ENCODE measurements at regions not wholly inside any gene's neighbourhood (a gene's known extent, or its start where the extent isn't known, plus 50 kb on each side); places are given as distances from the start of the nearest gene placed in this dataset.

DNA sequence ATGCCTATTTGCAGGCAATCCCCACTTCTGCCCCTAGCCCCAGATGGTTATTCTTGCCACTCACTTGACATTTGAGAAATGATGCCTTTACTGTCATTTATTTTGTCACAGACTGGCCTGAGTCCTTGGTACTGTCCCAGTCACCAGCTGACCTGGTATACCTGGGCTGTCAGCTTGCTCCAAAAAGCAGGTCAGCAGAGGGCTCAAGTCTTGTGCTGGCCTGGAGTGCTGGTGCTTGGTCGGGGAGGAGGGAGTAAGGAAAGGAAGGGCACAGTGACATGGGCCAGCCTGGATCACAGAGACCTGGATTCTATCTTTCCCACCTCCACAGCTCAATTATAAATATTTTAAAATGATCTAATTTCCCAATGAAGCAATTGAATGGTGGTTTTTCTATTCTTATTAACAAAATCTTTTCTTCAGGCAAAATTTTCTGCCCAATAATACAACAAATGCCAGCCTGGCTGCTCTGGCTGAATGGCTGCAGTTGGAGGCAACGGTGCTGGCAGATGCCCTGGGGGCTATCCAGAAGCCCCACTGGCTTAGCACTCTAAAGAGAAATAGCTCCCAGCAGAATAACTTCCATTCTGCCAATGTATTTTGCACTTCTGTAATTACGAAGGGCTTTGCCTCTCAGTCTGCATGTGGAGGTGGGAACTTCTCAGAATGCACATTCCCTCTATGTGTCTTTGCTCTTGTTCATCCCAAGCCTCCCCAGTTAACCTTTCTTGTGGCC lies 160.6 kb downstream of the GADD45G start:
- no peak for DNase-seq (ENCODE audit: low read depth in 2 of 2, low spot score in 1 of 2)

DNA sequence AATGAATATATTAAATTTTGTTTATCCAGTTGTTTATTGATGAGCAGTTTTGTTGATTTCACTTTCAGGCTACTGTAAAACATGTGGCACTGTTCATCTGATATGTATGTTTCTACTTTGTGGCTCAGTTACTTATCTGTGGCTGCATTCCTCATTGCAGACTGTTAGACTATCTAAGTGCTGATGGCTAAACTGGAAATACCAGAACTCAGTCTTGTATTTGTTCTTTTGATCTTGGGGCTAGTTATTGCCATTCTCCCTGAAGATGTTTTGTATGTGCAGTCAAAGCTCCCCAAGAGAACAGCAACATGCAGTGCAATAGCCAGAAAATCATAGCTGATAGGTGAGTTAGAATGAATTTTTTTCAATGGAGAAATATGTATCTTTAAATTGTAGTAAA lies 162.2 kb downstream of the GADD45G start:
- no peak for DNase-seq (ENCODE audit: low read depth in 2 of 2, low spot score in 1 of 2)

DNA sequence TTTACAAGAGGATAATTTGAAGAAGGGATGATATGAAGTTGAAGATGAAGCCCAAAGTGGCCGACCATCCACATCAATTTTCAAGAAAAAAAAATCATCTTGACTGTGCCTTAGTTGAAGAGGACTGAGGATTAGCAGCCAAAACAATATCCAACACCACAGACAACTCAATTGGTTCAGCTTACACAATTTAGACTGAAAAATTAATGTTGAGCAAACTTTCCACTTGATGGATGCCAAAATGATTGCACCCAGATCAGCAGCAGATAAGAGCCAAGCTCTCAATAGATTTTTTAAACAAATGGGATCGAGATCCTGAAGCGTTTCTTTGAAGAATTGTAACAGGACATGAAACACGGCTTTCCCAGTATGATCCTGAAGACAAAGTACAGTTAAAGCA lies 163.2 kb downstream of the GADD45G start:
- DNase-seq (ENCODE audit: low read depth in 2 of 2, low spot score in 1 of 2): no peak

DNA sequence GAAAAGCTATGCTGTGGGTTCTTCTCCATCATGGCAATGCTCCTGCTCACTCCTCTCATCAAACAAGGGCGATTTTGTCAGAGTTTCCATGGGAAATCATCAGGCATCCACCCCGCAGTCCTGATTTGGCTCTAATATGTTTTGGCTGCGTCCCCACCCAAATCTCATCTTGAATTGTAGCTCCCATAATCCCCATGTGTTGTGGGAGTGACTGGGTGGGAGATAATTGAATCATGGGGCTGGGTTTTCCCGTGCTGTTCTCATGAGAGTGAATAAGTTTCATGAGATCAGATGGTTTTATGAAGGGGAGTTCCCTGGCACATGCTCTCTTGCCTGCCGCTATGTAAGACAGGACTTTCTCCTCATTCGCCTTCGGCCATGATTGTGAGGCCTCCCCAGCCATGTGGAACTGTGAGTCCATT lies 163.8 kb downstream of the GADD45G start:
- DNase-seq (ENCODE audit: low read depth in 2 of 2, low spot score in 1 of 2): no peak

DNA sequence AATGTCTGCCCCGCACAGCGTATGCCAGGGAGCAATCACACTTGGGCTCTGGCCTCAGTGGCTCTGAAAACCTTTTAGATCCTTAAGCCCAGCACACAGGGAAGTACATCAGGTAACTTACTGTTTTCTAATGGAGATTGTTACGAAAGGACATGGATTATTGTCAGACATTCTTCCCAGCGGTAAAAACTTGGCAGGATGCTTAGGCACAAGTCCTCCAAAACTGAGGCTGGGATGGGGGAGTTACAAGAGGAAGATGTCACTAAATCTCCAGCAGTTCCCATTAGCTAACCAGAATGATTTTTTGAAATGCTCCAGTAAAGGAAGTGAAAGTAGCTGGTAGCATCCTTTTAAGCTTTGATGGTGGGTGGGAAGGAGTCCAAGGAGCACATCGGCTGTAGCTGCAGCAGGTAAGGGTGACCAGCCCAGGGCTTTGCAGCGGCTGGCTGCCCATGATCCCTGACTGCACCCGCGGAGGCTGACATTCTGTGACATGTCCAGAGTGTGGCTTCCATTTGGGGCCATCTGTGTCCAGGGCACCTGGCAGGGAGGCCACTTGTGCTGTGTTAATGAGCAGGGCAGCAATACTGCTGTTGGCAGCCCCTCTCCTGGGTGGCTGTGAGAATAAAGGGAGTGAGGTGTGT lies 165.8 kb downstream of the GADD45G start:
- no peak for DNase-seq (ENCODE audit: low read depth in 2 of 2, low spot score in 1 of 2)

DNA sequence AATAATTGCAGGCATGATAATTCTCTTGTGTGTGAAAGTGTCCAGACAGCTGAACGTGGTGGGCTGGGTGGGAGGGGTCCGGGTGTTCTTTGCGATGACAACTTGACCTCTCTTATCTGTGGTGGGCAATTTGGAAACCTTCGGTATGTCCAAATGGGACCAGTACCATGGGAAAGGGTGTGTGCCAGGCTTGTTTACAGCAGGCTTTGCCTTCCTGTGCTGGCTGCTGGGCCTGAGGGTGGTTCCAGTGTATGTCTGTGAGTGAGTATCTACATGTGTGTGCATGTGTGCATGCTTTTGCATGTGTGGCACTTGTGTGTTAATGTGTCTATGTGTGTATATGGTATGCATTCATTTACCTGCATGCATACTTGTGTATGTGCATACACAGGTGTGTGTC lies 166.4 kb downstream of the GADD45G start:
- no peak for DNase-seq (ENCODE audit: low read depth in 2 of 2, low spot score in 1 of 2)

DNA sequence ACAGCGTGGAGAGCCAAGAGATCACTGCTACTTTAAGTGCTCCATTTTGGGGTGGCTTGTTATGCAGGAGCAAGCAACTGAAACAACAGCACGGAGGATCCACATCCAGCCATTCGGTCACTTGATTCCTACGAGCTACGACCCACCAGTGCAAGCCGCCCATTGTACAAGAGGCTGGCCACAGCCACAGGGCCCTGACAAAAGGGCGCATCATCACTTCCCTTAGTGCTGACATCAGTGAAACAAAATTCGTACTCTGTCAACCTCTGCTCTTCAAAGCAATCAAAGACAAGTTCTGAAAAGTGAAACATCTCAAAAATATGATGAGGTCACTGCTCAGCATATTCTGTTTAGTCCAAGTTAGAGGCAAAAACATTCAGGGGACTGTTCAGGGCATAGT lies 168.4 kb downstream of the GADD45G start:
- DNase-seq (ENCODE audit: low read depth in 2 of 2, low spot score in 1 of 2): no peak

DNA sequence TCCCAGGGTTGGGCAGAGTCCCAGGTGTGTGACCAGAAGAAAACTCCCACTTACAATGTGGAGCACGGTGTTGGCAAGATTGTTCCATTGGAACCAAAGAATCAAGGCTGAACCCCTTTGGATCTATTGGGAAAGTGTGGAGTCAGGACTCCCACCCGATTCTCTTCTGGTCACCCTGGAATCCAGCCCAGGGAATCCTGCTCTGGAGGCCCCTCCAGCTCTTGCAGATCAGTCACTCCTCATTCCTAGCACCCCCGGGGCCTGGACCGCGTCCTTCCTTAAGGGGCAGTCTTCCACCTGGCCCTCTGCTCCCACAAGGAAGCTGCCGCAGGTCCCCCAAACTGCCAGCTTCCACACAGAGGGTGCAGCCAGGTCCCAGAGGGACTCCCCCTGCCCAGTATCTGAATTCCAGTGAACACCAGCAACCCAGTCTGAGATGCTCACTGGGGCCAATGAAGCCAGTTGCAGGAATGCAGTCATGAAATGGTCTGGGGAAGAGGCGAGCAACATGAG lies 170.1 kb downstream of the GADD45G start:
- no peak for DNase-seq (ENCODE audit: low read depth in 2 of 2, low spot score in 1 of 2)

DNA sequence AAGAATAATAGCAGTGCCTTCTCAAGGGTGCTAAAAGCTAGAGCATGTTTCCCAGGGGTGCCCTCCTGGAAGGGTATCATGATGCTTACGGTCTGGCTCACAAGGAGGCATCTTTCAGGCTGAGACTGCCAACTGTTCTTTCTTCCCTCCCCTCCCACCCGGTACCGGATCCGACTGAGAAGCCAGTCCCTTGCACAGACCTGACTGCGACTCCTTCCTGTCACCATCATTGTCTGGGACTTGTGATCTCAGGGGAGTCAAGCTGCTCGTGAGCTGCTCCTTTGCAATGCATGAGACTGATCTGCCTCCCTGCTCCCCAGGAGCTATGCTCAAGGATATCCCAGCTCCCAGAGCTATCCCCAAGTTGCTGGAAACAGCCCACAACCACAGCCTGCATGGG lies 170.8 kb downstream of the GADD45G start:
- no peak for DNase-seq (ENCODE audit: low read depth in 2 of 2, low spot score in 1 of 2)

DNA sequence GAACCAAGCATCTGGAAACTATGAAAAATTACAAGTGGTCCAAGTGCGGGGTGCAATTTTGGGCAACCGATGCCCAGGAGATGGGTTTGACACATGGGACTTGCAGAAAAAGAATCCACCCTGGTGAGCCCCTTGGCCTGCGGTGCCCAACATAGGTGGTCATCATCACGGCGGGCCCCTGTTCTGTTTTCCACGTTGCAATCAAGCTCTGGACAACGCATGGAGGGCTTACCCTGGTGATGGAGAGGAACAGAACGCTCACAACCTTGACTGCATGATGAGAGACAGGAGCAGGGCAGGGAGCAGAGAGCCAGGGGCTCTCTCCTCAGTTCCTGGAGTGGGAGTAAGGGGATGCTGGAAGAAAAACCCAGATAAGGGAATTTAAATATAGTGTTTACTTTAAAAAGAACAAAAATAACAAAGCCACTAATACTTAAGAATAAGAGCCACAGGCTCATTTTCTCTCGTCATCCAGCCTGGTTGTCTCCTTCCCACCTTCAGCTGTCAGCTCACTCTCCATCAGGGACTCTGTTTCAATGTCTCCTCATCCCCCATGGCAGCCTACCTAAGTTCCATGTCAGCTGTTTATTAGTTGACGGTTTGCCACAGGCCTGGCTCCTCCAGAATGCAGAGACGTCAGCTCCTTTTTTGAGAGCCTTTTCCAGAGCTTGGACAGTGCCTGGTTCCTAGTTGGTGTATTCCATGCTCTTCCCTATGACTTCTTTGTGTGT lies 172.1 kb downstream of the GADD45G start:
- DNase-seq (ENCODE audit: low read depth in 2 of 2, low spot score in 1 of 2): no peak

DNA sequence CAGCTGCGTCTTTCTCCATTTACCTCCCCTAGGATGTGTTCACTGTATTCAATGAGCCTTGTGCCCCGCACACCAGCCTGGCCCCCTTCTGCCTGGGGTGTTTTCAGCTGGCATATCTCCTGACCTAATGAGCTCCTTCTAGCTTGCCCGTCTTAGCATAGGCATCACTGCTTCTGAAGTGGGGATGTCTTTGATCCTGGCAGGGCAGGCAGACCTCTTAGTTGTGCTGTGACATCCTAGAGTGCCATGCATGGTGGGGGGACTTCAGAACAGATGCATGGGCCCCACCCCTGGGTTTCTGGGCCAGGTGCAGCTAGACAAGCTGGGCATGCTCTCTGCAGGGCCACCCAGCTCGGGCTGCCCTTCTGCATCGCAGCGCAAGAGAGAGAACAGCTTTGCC lies 172.7 kb downstream of the GADD45G start:
- DNase-seq (ENCODE audit: low read depth in 2 of 2, low spot score in 1 of 2): no peak

DNA sequence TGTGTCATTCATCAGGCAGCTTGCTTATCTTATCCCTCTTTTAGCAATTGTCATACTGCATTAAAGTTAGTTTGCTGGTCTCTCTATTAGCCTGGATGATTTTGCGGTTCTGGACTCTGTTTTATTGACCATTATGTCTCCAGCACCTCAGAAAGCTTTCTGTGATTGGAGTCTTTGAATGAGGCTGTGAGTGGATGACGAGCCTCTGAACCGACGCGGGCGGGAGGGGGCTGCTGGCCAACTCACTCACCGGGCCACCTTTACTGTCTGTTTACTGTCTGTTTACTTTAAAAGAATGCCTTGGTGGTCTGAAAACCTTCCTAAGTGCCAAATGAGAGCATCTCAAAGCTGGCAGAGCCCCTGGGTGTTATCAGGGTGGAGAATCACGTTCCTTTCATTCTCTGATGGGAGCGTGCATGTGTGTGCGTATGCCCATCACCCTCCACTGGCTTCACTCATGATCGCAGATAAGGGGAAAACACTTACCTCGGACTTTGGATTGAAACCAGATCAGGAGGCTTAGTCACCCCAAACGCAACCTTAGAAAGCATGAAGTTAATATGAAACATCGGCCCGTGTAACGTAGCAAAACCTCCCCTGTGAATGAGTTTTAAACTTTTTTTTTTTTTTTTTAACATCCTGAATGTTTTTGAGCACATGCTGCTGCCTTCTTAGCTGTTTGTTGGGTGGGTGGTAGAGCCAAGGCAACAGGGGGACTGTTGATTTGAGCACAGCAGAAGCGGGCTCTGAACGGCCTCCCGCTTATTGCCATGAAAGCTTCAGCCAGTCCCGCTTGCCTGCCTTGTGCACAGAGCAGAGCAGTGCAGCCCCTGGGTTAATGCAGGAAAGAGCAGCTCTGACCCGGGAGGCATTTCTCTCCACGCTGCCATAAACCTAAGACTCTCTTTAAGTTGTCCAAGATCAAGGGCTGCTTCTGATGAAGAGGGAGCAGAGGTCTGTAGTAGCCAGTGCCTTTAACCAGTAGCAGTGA lies 173.6 kb downstream of the GADD45G start:
- no peak for DNase-seq (ENCODE audit: low read depth in 2 of 2, low spot score in 1 of 2)

DNA sequence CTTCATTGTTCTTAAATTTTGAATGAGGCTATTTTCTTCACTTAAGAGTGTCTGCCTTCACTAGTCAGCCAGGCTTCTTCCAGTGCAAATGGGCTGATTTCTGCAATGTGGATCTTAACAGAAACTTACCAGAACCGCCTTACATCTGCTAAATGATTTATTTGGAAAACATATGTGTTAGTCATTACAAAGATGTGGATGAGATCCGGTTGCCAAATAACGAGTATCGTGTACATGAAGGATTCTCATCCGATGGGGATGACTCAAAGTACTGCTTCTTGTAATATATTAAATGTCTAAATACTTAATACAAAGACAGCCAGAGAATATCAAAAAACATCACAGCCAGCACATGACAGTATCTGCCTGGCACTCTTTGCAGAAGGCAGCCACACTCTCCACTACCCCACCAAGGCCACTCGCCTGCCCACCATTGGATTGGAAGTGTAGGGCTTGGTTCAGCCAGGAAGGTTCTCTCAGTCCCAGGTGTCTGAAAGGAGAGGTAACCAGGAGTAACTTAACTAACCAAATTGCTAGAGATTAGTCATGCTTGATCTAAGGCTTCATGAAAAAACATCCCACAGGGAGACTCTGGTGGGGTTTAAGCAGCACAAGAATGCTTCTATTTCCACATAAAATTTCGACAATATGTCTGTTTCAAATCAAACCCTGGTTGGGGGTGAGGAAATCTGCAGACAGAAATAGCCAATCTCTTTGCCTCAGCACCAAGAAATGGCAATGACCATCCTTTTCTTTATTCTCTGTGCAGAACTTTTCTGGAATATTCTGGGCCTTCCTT lies 174.8 kb downstream of the GADD45G start:
- no peak for DNase-seq (ENCODE audit: low read depth in 2 of 2, low spot score in 1 of 2)

DNA sequence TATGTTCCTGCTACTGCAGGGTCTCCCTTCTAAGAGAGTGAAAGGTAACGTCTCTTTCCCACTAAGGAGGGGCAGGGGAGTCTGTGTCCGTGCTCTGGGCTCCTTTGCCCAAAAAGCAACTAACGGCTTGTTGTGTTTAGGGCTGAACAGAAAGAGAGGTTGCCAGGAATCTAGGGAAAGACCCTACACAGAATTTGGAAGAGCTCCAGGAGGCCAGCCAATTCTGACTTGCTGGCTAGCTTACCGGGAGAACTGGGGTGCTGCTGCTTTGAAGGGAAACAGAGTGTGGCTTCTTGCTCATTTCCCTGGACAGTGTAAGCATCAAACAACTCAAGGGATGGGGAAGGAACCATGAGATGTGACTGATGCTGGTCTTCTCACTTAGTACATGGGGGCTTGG lies 176.1 kb downstream of the GADD45G start:
- DNase-seq (ENCODE audit: low read depth in 2 of 2, low spot score in 1 of 2): no peak

DNA sequence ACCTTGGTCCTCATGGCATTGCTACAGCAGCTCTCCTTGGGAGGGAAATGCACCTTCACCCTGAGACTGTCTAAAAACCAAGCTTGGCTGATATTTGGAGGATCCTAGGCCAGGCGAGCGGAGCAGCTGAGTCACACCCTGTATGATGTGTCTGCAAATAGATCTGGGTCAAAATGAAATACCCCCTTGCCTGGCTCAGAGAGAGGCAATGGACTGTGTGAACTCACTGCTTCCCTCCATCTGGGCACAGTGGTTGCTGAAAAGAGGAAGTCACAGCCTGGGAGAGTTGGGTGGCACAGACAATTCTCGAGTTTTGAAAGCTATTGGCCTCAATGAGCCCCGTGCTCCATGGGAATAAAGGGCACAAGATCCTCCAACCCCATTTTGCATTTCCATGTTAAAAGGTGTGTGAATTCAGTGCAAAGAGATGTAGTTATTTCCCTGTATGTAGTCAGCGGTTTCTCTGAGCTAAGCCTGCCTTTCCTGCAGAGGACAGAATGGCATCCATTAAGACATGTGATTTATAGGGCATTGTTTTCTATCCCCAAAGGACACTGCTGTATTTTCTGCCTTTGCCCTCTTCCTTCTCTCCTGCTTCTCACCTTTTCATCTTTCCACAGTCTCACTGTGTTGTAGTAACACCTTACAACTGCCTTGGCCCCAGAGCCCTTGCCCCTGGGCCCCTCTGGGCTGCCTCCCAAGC lies 177.2 kb downstream of the GADD45G start:
- no peak for DNase-seq (ENCODE audit: low read depth in 2 of 2, low spot score in 1 of 2)

DNA sequence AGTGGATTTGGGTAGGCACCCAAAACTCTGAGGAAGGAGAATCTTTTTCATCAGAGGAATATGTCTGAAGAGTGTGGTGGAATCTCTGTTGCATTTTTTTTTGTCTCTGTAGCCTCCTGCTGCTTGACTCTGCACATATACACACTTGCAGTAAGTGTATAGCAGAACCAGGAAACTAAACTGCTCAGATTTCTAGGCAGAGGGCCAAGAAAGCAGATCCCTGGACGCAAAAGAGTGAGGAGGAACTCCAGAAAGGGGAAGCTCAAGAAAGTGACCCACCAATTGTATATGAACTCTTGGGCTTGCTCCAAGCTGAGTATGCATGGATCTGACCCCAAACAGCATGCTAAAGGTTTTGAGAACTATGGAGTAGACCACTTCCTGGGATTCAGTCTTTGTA lies 181.8 kb downstream of the GADD45G start:
- DNase-seq (ENCODE audit: low read depth in 2 of 2, low spot score in 1 of 2): no peak

DNA sequence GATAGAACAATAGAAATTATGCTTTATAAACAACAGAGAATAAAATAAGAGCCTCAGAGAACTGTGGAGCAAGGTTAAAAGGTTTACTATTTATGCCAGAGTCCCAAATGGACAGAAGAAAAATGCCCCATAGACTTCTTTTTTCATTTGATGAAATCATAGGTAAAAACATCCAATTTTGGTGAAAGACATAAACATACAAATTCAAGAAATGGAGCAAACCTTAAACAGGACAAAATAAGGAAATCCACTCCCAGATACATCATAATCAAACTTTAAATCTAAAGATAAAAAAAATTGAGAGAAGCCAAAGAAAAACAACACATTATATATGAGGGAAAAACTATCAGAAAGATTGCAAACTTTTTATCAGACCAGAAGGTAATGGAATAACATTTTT lies 182.8 kb downstream of the GADD45G start:
- DNase-seq (ENCODE audit: low read depth in 2 of 2, low spot score in 1 of 2): no peak

DNA sequence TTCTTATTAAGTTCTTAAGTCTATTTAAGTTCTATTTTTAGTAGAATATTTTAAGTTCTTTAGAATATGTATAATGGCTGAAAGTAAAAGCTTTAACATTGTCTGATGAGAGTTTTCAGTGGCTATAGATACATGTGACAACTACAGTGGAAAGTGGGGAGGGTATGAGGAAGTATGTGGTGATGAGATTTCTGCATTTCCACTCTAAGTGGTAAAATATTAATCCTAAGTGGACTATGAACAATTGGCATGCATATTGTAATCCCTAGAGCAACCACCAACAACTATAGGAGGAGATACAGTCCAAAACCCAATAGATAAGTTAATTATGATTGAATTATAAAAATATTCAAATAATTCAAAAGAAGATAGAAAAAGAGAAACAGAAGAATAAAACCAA lies 183.6 kb downstream of the GADD45G start:
- DNase-seq (ENCODE audit: low read depth in 2 of 2, low spot score in 1 of 2): no peak

DNA sequence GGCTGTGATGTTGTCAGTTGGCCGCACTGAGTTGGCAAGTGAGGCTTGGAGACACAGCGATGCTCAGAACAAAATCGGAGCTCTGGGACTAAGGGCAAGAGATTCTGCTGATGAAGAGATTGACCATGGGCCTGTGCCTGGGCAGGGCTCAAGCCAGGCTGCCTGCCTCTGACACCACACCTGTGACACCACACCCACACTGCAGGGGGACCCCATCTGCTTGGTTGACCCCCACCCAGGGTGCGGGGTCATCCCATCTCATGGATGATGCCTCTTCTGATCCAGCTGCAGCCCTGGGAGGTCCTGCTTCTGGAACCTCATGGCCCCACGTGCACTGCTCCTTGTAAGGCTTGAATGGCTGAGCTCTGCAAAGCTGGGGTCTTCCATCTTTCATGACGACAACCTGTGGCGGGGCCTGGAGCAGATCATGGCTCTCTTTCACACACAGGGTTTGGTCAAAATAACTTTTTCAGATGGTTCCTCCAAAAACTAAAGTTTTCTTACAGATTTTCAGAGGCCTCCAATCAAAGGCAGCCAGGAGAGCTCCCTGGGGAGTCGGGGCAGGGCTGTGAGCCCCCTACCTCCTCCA lies 185.2 kb downstream of the GADD45G start:
- DNase-seq (ENCODE audit: low read depth in 2 of 2, low spot score in 1 of 2): no peak

Data from stimulated activated CD8-positive, alpha-beta memory T cell treated with anti-CD3 and anti-CD28 coated beads, Interleukin-4, amount 100 ng/mL, for 1 hour (primary cell).